ENCODE measurements at regions not wholly inside any gene's neighbourhood (a gene's known extent, or its start where the extent isn't known, plus 50 kb on each side); places are given as distances from the start of the nearest gene placed in this dataset.
A peak's percentile ranks its signal among the peaks of the same experiment; 100 is the strongest.

DNA sequence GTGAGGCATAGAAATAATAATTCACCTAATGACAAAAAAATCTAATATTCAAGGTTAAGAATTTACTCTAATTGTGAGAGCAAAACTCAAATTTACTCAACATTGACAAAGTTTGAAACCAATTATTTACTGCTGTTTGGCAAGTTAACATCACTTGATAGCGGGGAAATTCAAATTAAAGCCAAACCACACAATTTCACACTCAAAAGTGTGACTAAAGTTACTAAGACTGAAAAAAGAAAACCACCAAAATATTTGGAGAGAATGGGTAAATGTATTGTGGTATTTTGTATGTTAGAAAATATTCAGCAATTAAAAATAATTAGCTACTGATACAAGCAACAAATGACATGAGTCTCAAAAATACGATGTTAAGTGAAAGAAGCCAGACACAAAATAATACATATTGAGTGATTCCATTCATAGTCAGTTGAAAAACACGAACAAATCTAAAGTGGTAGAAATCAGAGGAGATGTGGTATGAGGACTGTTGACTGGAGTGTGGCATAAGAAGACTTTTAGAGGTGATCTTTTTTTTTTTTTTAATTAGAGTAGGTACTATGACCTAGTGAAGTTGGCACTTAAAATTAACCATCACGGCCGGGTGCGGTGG lies 541.4 kb upstream of the ATXN8OS start:
- no peak for ATAC-seq
- TF ChIP-seq BACH2 (CRISPR knock-in tag; IDR thresholded peaks at IDR 0.05; ENCODE audit: borderline replicate concordance) (no peak), OSR1 (CRISPR knock-in tag; IDR thresholded peaks at IDR 0.05) (no peak), RARB (CRISPR knock-in tag; IDR thresholded peaks at IDR 0.05) (no peak), ZC3H10 (CRISPR knock-in tag; IDR thresholded peaks at IDR 0.05) (no peak), ZNF8 (CRISPR knock-in tag; IDR thresholded peaks at IDR 0.05) (no peak), ZFP30 (CRISPR knock-in tag; IDR thresholded peaks at IDR 0.05) (no peak)

DNA sequence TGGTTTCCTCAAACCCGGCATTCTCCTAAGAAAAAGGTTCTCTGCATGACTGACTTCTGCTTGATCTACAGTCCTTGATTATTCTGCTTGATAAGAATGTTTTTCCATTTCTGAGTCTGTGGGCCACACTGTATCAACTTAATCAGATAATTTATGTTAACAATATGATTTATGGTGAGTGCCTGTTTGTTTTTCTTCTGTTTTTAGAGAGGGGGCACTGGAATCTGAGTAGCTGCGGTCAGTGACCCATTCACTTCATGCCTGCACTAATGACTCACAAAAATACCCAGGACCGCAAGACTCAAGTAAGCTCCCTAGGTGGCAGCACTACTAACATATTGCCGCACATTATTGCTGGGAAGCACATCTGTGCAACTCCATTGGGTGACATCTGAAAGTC lies 542.3 kb upstream of the ATXN8OS start:
- ATAC-seq: peak; percentile 99

More for the DNA sequence above, 542.3 kb upstream of the ATXN8OS start:
- TF ChIP-seq ARNTL (CRISPR knock-in tag; IDR thresholded peaks at IDR 0.05; ENCODE audit: borderline replicate concordance, low read depth): no peak
- TF ChIP-seq ESRRG (CRISPR knock-in tag; IDR thresholded peaks at IDR 0.05): no peak
- no peak for TF ChIP-seq BACH2 (CRISPR knock-in tag; IDR thresholded peaks at IDR 0.05; ENCODE audit: borderline replicate concordance)
- TF ChIP-seq TCF4 (CRISPR knock-in tag; IDR thresholded peaks at IDR 0.05; ENCODE audit: borderline replicate concordance): no peak
- TF ChIP-seq, protein P1, sequence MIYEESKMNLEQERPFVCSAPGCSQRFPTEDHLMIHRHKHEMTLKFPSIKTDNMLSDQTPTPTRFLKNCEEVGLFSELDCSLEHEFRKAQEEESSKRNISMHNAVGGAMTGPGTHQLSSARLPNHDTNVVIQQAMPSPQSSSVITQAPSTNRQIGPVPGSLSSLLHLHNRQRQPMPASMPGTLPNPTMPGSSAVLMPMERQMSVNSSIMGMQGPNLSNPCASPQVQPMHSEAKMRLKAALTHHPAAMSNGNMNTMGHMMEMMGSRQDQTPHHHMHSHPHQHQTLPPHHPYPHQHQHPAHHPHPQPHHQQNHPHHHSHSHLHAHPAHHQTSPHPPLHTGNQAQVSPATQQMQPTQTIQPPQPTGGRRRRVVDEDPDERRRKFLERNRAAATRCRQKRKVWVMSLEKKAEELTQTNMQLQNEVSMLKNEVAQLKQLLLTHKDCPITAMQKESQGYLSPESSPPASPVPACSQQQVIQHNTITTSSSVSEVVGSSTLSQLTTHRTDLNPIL (CRISPR knock-in tag; IDR thresholded peaks at IDR 0.05; ENCODE audit: low read depth): peak; percentile 42; the same call in 1 of the 2 replicates
- TF ChIP-seq ZFP3 (CRISPR knock-in tag; IDR thresholded peaks at IDR 0.05): no peak
- no peak for TF ChIP-seq SNAI2 (CRISPR knock-in tag; IDR thresholded peaks at IDR 0.05)
- no peak for TF ChIP-seq PPARA (CRISPR knock-in tag; IDR thresholded peaks at IDR 0.05; ENCODE audit: borderline replicate concordance)
- no peak for TF ChIP-seq TOX (CRISPR knock-in tag; IDR thresholded peaks at IDR 0.05; ENCODE audit: borderline replicate concordance)
- no peak for TF ChIP-seq GLIS3 (CRISPR knock-in tag; IDR thresholded peaks at IDR 0.05)
- no peak for TF ChIP-seq ZFP30 (CRISPR knock-in tag; IDR thresholded peaks at IDR 0.05)
- TF ChIP-seq CSDC2 (CRISPR knock-in tag; IDR thresholded peaks at IDR 0.05): no peak
- TF ChIP-seq, protein P2, sequence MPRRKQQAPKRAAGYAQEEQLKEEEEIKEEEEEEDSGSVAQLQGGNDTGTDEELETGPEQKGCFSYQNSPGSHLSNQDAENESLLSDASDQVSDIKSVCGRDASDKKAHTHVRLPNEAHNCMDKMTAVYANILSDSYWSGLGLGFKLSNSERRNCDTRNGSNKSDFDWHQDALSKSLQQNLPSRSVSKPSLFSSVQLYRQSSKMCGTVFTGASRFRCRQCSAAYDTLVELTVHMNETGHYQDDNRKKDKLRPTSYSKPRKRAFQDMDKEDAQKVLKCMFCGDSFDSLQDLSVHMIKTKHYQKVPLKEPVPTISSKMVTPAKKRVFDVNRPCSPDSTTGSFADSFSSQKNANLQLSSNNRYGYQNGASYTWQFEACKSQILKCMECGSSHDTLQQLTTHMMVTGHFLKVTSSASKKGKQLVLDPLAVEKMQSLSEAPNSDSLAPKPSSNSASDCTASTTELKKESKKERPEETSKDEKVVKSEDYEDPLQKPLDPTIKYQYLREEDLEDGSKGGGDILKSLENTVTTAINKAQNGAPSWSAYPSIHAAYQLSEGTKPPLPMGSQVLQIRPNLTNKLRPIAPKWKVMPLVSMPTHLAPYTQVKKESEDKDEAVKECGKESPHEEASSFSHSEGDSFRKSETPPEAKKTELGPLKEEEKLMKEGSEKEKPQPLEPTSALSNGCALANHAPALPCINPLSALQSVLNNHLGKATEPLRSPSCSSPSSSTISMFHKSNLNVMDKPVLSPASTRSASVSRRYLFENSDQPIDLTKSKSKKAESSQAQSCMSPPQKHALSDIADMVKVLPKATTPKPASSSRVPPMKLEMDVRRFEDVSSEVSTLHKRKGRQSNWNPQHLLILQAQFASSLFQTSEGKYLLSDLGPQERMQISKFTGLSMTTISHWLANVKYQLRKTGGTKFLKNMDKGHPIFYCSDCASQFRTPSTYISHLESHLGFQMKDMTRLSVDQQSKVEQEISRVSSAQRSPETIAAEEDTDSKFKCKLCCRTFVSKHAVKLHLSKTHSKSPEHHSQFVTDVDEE (CRISPR knock-in tag; IDR thresholded peaks at IDR 0.05): no peak
- TF ChIP-seq RARB (CRISPR knock-in tag; IDR thresholded peaks at IDR 0.05): no peak
- TF ChIP-seq OSR1 (CRISPR knock-in tag; IDR thresholded peaks at IDR 0.05): no peak
- TF ChIP-seq, protein P3, sequence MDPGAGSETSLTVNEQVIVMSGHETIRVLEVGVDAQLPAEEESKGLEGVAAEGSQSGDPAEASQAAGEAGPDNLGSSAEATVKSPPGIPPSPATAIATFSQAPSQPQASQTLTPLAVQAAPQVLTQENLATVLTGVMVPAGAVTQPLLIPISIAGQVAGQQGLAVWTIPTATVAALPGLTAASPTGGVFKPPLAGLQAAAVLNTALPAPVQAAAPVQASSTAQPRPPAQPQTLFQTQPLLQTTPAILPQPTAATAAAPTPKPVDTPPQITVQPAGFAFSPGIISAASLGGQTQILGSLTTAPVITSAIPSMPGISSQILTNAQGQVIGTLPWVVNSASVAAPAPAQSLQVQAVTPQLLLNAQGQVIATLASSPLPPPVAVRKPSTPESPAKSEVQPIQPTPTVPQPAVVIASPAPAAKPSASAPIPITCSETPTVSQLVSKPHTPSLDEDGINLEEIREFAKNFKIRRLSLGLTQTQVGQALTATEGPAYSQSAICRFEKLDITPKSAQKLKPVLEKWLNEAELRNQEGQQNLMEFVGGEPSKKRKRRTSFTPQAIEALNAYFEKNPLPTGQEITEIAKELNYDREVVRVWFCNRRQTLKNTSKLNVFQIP (CRISPR knock-in tag; IDR thresholded peaks at IDR 0.05; ENCODE audit: borderline replicate concordance, low read depth): peak; percentile 32; the same call in 1 of the 2 replicates
- TF ChIP-seq, protein P4, sequence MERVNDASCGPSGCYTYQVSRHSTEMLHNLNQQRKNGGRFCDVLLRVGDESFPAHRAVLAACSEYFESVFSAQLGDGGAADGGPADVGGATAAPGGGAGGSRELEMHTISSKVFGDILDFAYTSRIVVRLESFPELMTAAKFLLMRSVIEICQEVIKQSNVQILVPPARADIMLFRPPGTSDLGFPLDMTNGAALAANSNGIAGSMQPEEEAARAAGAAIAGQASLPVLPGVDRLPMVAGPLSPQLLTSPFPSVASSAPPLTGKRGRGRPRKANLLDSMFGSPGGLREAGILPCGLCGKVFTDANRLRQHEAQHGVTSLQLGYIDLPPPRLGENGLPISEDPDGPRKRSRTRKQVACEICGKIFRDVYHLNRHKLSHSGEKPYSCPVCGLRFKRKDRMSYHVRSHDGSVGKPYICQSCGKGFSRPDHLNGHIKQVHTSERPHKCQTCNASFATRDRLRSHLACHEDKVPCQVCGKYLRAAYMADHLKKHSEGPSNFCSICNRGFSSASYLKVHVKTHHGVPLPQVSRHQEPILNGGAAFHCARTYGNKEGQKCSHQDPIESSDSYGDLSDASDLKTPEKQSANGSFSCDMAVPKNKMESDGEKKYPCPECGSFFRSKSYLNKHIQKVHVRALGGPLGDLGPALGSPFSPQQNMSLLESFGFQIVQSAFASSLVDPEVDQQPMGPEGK (CRISPR knock-in tag; IDR thresholded peaks at IDR 0.05; ENCODE audit: borderline replicate concordance): peak; percentile 88; the same call in 1 of the 2 replicates
- TF ChIP-seq ZC3H10 (CRISPR knock-in tag; IDR thresholded peaks at IDR 0.05): peak; percentile 78; the same call in 1 of the 2 replicates
- TF ChIP-seq ISL1 (CRISPR knock-in tag; IDR thresholded peaks at IDR 0.05): peak; percentile 90
- TF ChIP-seq ZNF8 (CRISPR knock-in tag; IDR thresholded peaks at IDR 0.05): no peak
- no peak for TF ChIP-seq ZNF565 (CRISPR knock-in tag; conservative IDR thresholded peaks at IDR 0.05; ENCODE audit: low read depth)
- TF ChIP-seq, protein P5, sequence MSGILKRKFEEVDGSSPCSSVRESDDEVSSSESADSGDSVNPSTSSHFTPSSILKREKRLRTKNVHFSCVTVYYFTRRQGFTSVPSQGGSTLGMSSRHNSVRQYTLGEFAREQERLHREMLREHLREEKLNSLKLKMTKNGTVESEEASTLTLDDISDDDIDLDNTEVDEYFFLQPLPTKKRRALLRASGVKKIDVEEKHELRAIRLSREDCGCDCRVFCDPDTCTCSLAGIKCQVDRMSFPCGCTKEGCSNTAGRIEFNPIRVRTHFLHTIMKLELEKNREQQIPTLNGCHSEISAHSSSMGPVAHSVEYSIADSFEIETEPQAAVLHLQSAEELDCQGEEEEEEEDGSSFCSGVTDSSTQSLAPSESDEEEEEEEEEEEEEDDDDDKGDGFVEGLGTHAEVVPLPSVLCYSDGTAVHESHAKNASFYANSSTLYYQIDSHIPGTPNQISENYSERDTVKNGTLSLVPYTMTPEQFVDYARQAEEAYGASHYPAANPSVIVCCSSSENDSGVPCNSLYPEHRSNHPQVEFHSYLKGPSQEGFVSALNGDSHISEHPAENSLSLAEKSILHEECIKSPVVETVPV (CRISPR knock-in tag; IDR thresholded peaks at IDR 0.05): no peak
- no peak for TF ChIP-seq ZNF70 (CRISPR knock-in tag; IDR thresholded peaks at IDR 0.05)
